AG09309 (cell line): ENCODE measurements at regions not wholly inside any gene's neighbourhood (a gene's known extent, or its start where the extent isn't known, plus 50 kb on each side); places are given as distances from the start of the nearest gene placed in this dataset.
A peak's percentile ranks its signal among the peaks of the same experiment; 100 is the strongest.

ENCODE experiments used
- DNase-seq: peaks from one replicate; pipeline ENCODE4 v3.0.0-alpha.2; 2010; ENCODE audit warnings: low read depth
- H3K4me3 ChIP-seq: 2 replicates; pipeline ENCODE4 v1.5.1; 2011; ENCODE audit warnings: mild to moderate bottlenecking, low read depth, low read length, moderate library complexity; ENCODE audit not compliant: control insufficient read depth
- TF ChIP-seq, protein P1 (sequence below): IDR thresholded peaks from 2 replicates; pipeline ENCODE4 v1.5.1; 2011; ENCODE audit warnings: mild to moderate bottlenecking, low read depth, low read length, inconsistent platforms; ENCODE audit not compliant: insufficient read depth, control insufficient read depth; ENCODE audit errors: missing control alignments

DNA sequence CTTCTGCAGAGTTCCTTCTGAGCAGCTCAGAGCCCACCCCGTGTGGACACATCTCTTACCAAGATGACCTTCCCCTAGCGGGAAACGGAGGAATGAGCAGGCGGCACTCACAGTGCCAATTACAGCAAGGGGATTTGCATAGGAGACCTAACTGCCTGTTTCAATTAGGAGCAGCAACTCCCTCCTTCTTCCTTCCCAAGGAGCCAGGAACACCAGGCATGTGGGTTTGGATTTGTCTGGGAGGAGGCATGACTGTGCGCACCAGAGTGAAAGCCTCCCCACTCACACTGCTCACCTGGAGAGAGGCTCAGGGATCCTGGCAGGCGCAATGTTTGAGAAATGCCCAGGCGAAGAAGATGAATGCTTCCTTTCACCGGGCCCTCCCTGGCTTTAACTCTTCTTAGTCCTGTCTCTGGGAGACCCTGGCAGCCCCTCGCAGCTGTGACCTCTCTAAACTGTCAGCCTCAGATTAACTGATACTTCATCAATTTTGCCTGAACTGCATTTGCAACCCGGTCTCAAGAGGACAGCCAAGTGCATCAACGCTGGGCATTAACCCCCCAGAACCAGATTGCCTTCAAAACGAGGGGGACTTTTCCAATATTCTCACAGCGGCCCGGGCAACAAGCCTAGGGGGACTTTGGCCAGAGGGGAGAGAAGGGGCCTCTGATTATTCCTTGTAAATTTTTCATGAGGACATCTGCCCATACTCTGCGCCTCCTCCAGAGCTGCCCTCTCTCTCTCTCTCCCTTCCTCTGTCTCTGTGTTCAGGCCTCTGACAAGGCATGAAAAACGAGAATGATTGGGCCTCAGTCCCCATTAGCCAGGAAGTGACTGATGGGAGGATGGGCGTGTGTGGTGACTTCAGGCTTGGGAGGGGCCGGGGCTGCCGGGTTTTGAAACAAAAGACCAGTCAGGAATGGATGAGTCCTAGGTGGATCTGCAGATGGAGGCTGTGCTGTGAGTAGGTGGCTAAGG, 93.8 kb downstream of the CMPK2 start:
- no peak overlapping the region for H3K4me3 ChIP-seq
- TF ChIP-seq, protein P1, sequence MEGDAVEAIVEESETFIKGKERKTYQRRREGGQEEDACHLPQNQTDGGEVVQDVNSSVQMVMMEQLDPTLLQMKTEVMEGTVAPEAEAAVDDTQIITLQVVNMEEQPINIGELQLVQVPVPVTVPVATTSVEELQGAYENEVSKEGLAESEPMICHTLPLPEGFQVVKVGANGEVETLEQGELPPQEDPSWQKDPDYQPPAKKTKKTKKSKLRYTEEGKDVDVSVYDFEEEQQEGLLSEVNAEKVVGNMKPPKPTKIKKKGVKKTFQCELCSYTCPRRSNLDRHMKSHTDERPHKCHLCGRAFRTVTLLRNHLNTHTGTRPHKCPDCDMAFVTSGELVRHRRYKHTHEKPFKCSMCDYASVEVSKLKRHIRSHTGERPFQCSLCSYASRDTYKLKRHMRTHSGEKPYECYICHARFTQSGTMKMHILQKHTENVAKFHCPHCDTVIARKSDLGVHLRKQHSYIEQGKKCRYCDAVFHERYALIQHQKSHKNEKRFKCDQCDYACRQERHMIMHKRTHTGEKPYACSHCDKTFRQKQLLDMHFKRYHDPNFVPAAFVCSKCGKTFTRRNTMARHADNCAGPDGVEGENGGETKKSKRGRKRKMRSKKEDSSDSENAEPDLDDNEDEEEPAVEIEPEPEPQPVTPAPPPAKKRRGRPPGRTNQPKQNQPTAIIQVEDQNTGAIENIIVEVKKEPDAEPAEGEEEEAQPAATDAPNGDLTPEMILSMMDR, result no peak
- DNase-seq, result no peak

- TF ChIP-seq, protein P1, result peak; percentile 90
- no peak for DNase-seq
- H3K4me3 ChIP-seq, result no peak overlapping the region
Observed at GRCh38 chr2:6773007-6773693, 92.6 kb downstream of the CMPK2 start.

- no peak overlapping the region for H3K4me3 ChIP-seq
- TF ChIP-seq, protein P1, result no peak
- DNase-seq, result no peak
Observed at GRCh38 chr2:6773694-6774044, 92.0 kb downstream of the CMPK2 start.

- no peak overlapping the region for H3K4me3 ChIP-seq
- TF ChIP-seq, protein P1, result no peak
- DNase-seq, result no peak
Observed at GRCh38 chr2:6776125-6776524, 89.6 kb downstream of the CMPK2 start.

GRCh38 chr2:6777626-6778025, 88.1 kb downstream of the CMPK2 start:
- TF ChIP-seq, protein P1, result no peak
- H3K4me3 ChIP-seq, result no peak overlapping the region

GRCh38 chr2:6780765-6781274, 84.9 kb downstream of the CMPK2 start:
- TF ChIP-seq, protein P1, result no peak
- no peak overlapping the region for H3K4me3 ChIP-seq
- DNase-seq, result no peak

More at GRCh38 chr2:6777626-6778025, 88.1 kb downstream of the CMPK2 start:
- no peak for DNase-seq
